ENCODE measurements at regions not wholly inside any gene's neighbourhood (a gene's known extent, or its start where the extent isn't known, plus 50 kb on each side); places are given as distances from the start of the nearest gene placed in this dataset.

DNA sequence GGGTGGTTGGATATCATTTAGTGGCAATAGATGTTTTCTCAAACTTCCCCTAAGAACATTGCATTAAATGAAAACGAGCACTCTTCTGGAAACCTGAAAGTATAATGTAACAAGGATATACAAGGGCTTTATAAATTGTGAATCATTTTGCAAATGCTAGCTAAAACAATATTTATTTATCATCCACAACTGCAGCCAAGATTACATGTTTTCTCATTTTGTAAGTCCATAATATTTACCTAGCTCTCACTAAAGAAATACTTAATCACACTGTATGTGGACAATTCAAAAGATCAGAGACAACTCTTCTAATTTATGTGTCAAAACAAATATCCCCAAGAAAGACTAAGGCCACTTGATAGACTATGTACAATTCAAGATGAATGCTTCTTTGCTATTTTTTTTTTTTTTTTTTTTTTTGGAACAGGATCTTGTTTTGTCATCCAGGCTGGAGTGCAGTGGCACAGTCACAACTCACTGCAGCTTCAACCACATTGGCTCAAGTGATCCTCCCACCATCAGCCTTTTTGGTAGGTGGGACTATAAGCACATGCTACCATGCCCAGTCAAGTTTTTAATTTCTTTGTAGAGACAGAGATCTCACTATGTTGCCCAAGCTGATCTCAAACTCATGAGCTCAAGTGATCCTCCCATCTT lies 427.7 kb upstream of the THBS1 start:
- no peak overlapping the region for H3K4me3 ChIP-seq (ENCODE audit: low read length)
- TF ChIP-seq ZNF274 (IDR thresholded peaks at IDR 0.05; ENCODE audit: low read depth, low read length), result no peak

DNA sequence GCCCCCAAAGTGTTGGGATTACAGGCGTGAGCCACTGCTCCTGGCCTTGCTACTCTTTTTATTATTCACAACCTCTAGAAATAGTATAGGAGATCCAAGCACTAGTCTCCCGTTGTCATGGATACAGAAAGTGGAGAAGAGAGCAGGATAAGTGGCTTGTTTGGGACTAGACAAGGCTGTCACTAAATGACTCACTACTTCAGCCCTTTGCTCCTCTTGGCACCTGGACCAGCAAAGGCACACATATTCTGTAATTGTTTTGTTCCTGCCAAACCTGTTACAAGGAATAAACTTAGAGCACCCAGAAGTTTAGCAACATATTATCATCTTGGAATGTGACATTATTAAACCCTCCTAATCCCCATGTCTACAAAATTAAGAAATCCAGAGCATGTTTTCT lies 427.2 kb upstream of the THBS1 start:
- no peak overlapping the region for H3K4me3 ChIP-seq (ENCODE audit: low read length)
- TF ChIP-seq ZNF274 (IDR thresholded peaks at IDR 0.05; ENCODE audit: low read depth, low read length), result no peak

DNA sequence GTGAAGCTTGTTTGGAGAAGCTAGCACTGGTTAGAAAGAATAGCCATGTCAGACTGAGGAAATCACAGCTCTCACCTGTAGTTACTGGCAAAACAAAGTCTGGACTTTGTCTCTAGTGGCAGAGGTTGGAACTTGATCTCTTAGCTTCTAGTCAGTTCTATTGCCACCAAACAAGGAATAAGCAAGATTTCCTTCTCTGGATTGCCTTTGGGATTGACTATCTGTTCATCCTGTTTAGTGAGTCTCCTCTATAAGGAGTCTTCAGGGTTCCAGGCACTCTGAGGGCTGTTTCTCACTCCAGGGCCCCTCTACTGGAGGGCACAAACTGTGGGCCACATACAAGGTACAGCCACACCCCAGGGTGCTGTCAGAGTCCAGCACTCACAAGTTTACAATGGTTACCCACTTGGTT lies 426.6 kb upstream of the THBS1 start:
- no peak overlapping the region for H3K4me3 ChIP-seq (ENCODE audit: low read length)
- TF ChIP-seq ZNF274 (IDR thresholded peaks at IDR 0.05; ENCODE audit: low read depth, low read length), result no peak

DNA sequence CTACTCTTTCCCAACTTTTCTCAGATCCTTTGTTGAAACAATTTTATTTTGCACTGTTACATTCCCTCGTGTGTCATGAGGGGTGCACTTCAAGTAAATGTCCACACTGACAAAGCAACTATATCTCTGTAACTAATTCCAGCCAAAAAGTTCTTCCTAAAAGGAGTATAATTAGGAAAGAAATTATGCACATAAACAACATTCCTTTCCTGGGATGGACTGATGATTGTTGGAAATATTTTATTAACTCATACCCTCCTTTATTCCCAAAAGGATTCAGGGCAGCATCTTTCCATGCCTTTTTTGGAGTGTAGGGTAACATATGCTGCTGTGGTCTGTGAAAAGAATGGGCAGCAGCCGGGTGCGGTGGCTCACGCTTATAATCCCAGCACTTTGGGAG lies 426.1 kb upstream of the THBS1 start:
- H3K4me3 ChIP-seq (ENCODE audit: low read length), result no peak overlapping the region
- TF ChIP-seq ZNF274 (IDR thresholded peaks at IDR 0.05; ENCODE audit: low read depth, low read length), result no peak

DNA sequence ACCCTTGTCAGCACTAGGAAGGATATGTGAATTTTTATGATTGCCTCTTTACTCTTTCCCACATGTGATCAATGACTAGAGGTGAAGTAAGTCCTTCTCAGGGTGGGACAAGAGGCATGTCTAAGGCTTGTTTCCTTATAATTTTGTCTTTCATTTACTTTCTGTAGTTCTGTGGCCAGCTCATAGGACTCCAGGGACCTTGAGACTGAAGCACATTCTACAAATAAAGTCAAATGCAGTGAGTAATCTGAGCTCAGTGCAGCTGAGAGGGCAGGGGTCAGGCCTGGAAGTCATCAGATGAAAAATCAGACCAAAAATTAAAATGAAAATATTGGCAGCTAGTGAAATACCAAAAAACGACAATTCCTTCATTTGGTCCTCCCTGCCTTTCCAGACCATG lies 424.7 kb upstream of the THBS1 start:
- no peak overlapping the region for H3K4me3 ChIP-seq (ENCODE audit: low read length)
- TF ChIP-seq ZNF274 (IDR thresholded peaks at IDR 0.05; ENCODE audit: low read depth, low read length), result no peak

DNA sequence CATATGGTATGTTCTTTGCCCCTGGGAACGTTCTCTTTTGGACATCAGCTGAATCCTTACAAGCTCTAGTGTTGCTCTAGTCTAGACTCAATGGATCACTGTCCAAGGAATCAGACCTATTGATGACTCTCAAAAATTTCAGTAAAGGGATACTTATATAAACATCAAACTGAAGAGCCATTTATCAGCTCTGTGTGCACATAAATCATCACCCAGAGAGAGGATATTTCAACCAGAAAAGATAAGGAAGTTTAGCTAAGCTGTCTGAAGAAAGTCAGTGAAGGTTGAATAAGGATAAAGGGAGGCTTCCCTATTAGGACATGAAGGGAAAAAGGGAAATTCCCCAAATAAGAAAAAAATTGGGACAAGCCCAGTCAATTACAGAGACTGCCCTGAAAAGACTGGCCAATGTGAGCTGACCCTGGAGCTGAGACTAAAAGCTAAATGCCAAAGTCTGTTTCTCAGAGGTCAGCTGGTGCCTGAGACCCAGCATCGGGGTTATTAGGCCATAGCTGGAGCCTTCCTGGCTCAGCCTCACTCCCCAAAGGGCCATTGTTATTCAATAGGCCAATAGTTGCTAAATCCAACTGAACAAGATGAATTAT lies 424.1 kb upstream of the THBS1 start:
- no peak overlapping the region for H3K4me3 ChIP-seq (ENCODE audit: low read length)
- TF ChIP-seq ZNF274 (IDR thresholded peaks at IDR 0.05; ENCODE audit: low read depth, low read length), result no peak

DNA sequence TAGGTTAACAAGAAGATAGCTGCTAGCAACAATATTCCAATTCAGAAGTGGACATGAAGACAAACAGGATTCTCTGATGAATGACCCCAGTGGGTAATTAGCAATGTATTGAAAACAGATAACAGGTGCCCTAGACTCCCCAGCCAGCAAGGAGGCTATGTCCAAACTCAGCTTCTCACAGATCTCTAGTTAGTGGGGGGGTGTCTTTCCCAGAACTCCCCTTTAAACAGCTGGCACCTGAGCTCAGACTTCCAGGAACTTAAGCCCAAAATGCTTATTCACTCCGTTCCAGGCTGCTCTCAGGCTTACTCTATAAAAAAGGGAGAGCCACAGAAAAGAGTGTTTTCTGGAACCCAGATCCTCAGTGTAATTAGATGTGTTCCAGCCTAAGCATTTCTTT lies 423.0 kb upstream of the THBS1 start:
- no peak overlapping the region for H3K4me3 ChIP-seq (ENCODE audit: low read length)
- no peak for TF ChIP-seq ZNF274 (IDR thresholded peaks at IDR 0.05; ENCODE audit: low read depth, low read length)

DNA sequence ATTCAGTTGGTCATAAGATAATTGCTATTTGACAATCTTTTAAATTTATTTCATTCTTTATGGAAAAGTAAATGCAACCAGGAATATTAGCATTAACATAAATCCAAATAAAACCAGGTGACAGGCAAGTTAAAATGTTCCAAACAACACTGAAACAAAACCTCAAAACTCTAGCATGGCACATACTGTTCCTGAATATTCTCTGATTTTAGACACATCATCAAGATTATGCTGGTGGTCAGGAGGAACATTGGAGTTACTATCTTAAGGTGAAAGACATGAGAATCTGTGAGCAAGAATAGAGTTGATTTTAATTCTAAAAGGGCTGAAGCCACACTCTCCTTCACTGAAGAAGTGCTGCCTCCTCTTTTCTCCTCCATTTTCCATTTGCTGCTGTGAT lies 421.0 kb upstream of the THBS1 start:
- no peak for TF ChIP-seq ZNF274 (IDR thresholded peaks at IDR 0.05; ENCODE audit: low read depth, low read length)

DNA sequence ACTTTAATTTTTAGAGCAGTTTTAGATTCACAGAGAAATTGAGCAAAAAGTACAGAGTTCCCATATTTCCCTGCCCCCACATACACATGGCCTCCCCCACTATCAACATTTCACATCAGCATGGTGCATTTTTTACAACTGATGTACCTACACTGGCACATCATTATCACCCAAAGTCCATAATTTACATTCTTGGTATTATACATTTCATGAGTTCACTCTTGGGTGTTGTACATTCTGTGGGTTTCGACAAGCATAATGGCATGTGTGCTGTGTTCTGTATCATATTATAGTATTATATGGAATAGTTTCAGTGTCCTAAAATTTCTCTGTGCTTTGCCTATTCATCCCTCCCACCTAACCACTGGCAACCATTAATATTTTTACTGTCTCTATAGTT lies 419.8 kb upstream of the THBS1 start:
- no peak for TF ChIP-seq ZNF274 (IDR thresholded peaks at IDR 0.05; ENCODE audit: low read depth, low read length)

More for the DNA sequence above, 421.0 kb upstream of the THBS1 start:
- H3K4me3 ChIP-seq (ENCODE audit: low read length), result no peak overlapping the region

DNA sequence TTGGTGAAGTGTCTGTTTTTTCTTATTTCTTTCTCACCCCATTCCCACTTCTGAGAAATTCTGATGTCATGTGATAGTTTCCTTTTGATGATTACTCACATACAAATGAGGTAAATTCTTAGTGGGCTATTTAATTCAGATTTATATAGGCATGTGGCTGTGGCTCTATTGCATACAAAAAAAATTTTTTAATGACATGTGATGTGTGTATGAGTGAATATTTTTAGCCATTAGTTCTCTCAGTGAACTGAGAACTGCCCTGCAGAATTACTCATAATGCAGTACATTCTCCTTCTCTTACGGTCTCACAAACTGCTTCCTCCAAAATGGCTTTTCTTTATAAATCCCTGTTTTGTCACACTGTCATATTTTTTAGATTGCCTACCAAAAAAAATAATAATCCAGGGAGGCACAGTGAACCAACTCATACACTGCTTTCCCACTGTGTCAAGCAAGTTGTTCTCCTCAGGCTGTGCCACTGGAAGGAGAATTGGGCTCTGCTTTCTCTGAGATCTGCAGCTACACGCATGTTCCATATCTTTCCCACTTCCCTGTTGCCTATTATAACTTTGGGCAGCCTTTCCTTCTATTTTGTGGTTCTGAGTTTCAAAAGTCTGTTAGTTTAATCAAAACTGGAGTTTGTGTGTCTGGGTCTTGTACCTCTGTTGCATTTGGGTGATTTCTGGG lies 415.7 kb upstream of the THBS1 start:
- no peak for TF ChIP-seq ZNF274 (IDR thresholded peaks at IDR 0.05; ENCODE audit: low read depth, low read length)
- no peak overlapping the region for H3K4me3 ChIP-seq (ENCODE audit: low read length)

More for the DNA sequence above, 419.8 kb upstream of the THBS1 start:
- H3K4me3 ChIP-seq (ENCODE audit: low read length), result no peak overlapping the region

DNA sequence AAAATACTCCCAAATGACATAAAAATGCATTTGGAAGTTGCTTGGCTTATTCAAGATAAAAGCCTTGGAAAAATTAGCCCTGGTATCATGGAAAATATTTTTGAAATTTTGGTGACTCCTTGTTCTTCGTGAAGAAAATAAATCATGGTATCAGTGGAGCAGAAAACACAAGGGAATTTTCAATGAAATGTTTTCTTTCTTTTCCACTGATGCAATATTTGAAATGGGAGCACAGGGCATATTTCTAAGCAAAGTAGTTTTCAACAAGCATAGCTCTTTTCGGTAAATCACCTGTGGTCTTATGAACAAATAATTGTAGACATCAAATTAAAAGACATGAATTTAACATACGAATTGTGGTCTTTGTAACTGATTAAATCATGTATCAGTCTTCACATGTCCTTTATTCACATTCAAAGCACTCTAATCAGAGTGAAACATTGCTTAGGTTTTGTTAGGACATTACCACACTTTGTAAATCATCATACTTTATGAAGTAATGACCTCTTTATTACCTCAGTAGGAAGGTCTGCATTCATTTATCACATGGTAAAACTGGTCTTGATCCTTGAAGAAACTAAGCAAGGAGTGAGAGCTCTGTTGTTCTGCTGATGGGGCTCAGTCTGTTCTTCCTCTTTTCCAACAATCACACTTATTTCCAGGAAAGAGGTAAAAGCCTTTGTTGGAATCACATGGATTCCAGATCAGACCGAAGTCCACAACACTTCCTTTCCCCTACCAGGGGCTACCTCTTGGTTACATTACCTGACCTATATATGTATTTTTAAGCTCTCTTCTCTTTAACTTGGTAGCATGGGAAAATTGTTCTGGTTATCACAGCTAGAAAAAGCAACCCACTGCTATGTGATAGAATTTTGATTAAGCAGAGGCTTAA lies 413.5 kb upstream of the THBS1 start:
- H3K4me3 ChIP-seq (ENCODE audit: low read length), result no peak overlapping the region
- TF ChIP-seq ZNF274 (IDR thresholded peaks at IDR 0.05; ENCODE audit: low read depth, low read length), result no peak

DNA sequence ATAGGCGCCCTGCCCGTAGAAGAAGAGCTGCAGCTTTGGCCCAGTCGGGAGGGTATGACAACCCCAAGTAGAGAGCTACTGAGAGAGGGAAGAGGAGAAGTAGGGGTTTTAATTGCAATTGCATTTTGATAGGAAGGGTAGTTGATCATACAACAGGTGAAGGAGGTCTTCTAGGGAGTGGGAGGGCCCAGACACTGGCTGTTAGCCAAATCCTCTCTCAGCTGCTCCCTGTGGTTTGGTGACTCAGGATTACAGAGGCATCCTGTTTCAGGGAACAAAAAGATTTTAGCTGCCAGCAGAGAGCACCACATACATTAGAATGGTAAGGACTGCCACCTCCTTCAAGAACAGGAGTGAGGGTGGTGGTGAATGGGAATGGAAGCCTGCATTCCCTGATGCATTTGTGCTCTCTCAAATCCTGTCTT lies 408.9 kb upstream of the THBS1 start:
- TF ChIP-seq ZNF274 (IDR thresholded peaks at IDR 0.05; ENCODE audit: low read depth, low read length), result no peak
- H3K4me3 ChIP-seq (ENCODE audit: low read length), result no peak overlapping the region

DNA sequence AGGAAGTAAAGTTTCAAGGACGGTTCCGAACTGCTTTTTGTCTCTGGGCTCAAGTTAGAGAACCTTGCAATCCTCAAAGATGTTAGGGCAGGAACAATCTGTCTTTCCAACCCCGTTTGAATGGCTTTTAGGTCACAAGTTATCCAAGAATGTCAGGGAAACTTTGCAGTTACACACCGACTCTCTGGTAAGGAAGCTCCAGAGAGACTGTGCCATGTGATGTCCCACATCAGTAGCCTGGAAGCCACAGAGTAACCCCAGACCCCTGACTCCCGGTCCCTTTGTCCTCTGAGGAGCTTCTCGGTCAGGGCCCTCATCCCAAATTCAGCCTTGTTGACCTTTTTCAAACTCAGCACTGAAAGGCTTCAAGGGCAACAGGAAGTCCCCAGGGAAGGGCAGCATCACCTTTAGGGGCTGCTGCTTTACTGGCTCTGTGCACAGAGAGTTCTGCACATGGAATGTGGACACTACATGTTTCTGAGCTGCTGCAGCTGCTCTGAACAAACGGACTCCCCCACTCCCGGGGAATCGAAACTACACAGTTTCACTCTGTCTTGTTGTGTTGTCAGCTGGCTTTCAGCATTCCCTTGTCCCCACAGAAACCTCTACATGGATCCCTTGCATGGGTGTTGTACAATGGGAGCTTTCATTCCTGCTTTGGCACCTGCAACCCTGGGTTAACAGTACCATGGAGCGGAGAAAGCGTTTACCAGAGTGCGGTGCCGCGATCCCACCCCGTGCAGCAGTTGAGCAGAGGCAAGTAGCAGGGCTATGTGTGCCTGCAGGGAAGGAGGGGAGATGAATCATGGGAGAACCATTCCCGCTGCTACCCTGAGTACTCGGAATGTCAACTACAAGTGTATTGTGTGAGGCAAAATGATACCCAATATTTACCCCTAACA lies 408.2 kb upstream of the THBS1 start:
- no peak for TF ChIP-seq ZNF274 (IDR thresholded peaks at IDR 0.05; ENCODE audit: low read depth, low read length)

More for the DNA sequence above, 408.2 kb upstream of the THBS1 start:
- H3K4me3 ChIP-seq (ENCODE audit: low read length), result no peak overlapping the region
